ENCODE measurements at regions not wholly inside any gene's neighbourhood (a gene's known extent, or its start where the extent isn't known, plus 50 kb on each side); places are given as distances from the start of the nearest gene placed in this dataset.

- TF ChIP-seq EP300 (IDR thresholded peaks at IDR 0.05; ENCODE audit: borderline replicate concordance) (no peak), USF1 (IDR thresholded peaks at IDR 0.05) (no peak), REST (IDR thresholded peaks at IDR 0.05; ENCODE audit: low read depth) (no peak), RAD21 (IDR thresholded peaks at IDR 0.05; ENCODE audit: low read depth) (no peak)
These were observed 94.1 kb upstream of the TAF11L2 start for GRCh38 chr5:17403695-17404490.

Data from Ishikawa (cell line).